Adipocyte (in vitro differentiated cells): ENCODE measurements at regions not wholly inside any gene's neighbourhood (a gene's known extent, or its start where the extent isn't known, plus 50 kb on each side); places are given as distances from the start of the nearest gene placed in this dataset.
A peak's percentile ranks its signal among the peaks of the same experiment; 100 is the strongest.
"Not testable (repeated sequence)": the region's sequence is repeated elsewhere in the genome, so short reads cannot be mapped to it uniquely, and the experiment has no call there.

Experiments used
- DNase-seq: peaks from one replicate; pipeline ENCODE4 v3.0.0-alpha.2; 2015; ENCODE audit warnings: low read depth
- H3K27me3 ChIP-seq: replicated peaks from 2 replicates; pipeline ENCODE4 v1.7.0; 2013; ENCODE audit warnings: mild to moderate bottlenecking, low read length, moderate library complexity; ENCODE audit not compliant: control insufficient read depth, insufficient read depth
- H3K36me3 ChIP-seq: 2 replicates; pipeline ENCODE4 v1.7.0; 2013; ENCODE audit warnings: low read length, mild to moderate bottlenecking, moderate library complexity; ENCODE audit not compliant: control insufficient read depth, insufficient read depth, severe bottlenecking
- H3K4me1 ChIP-seq: 2 replicates; pipeline ENCODE4 v1.7.0; 2013; ENCODE audit warnings: mild to moderate bottlenecking, low read length, moderate library complexity; ENCODE audit not compliant: control insufficient read depth, insufficient read depth
- H3K4me3 ChIP-seq: 2 replicates; pipeline ENCODE4 v1.7.0; 2013; ENCODE audit warnings: mild to moderate bottlenecking, low read length, moderate library complexity
- H3K9ac ChIP-seq: 2 replicates; pipeline ENCODE4 v1.7.0; 2013; ENCODE audit warnings: mild to moderate bottlenecking, low read length, moderate library complexity
- H3K9me3 ChIP-seq: 2 replicates; pipeline ENCODE4 v1.7.0; 2013; ENCODE audit warnings: mild to moderate bottlenecking, low read length, moderate library complexity; ENCODE audit not compliant: control insufficient read depth

GRCh38 chr16:66254106-66254505 is 112.4 kb upstream of the CDH5 start:
- DNase-seq, result no peak
- Histone ChIP-seq H3K36me3 (no peaks in the 10 kb centered on the region), H3K9ac (no peak overlapping the region), H3K27me3 (no peaks in the 10 kb centered on the region), H3K4me1 (peaks cover 15% of the 10 kb centered on the region), H3K4me3 (no peak overlapping the region), H3K9me3 (no peaks in the 10 kb centered on the region)

- H3K9me3 ChIP-seq, result no peaks in the 10 kb centered on the region
- no peaks in the 10 kb centered on the region for H3K36me3 ChIP-seq
- H3K9ac ChIP-seq, result peak overlapping the region; percentile 40
- peaks cover 26% of the 10 kb centered on the region for H3K4me1 ChIP-seq
- DNase-seq, result no peak
- H3K4me3 ChIP-seq, result peak overlapping the region; percentile 38
- H3K27me3 ChIP-seq, result no peaks in the 10 kb centered on the region
These were observed 114.9 kb upstream of the CDH5 start for GRCh38 chr16:66251476-66252160.

- peak; percentile 90 for DNase-seq
- peak overlapping the region; percentile 40 for H3K9ac ChIP-seq
- peaks cover 26% of the 10 kb centered on the region for H3K4me1 ChIP-seq
- no peaks in the 10 kb centered on the region for H3K36me3 ChIP-seq
- H3K27me3 ChIP-seq, result no peaks in the 10 kb centered on the region
- no peaks in the 10 kb centered on the region for H3K9me3 ChIP-seq
- peak overlapping the region; percentile 38 for H3K4me3 ChIP-seq
These were observed 115.6 kb upstream of the CDH5 start for GRCh38 chr16:66250686-66251431.

GRCh38 chr16:66247516-66248481 is 118.7 kb upstream of the CDH5 start:
- peak; percentile 63 for DNase-seq
- no peaks in the 10 kb centered on the region for H3K36me3 ChIP-seq
- H3K9ac ChIP-seq, result peak overlapping the region; percentile 47
- H3K27me3 ChIP-seq, result no peaks in the 10 kb centered on the region
- no peaks in the 10 kb centered on the region for H3K9me3 ChIP-seq
- H3K4me1 ChIP-seq, result peaks cover 26% of the 10 kb centered on the region
- peak overlapping the region; percentile 33 for H3K4me3 ChIP-seq

DNA sequence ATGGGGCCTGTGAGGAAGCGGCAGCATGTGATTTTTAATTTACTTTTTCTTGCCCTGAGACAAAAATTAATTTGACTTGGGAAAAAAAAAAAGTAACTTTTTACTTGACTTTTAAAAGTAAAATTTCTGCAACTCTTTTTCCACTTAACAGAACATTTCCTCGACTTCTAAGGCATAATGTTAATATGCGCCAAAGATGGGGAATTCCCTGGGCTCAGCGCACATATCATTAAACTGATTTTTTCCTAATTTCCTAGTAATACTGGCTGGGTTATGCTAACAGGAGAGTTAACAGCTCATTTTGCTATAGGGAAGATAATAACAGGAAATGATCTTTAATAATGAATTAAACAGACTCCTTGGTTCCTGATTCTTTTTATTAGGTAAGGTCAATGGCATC is 120.6 kb upstream of the CDH5 start:
- DNase-seq, result no peak
- no peaks in the 10 kb centered on the region for H3K27me3 ChIP-seq
- H3K9me3 ChIP-seq, result no peaks in the 10 kb centered on the region
- no peak overlapping the region for H3K4me3 ChIP-seq
- H3K36me3 ChIP-seq, result no peaks in the 10 kb centered on the region
- H3K4me1 ChIP-seq, result peaks cover 22% of the 10 kb centered on the region
- H3K9ac ChIP-seq, result no peak overlapping the region

DNA sequence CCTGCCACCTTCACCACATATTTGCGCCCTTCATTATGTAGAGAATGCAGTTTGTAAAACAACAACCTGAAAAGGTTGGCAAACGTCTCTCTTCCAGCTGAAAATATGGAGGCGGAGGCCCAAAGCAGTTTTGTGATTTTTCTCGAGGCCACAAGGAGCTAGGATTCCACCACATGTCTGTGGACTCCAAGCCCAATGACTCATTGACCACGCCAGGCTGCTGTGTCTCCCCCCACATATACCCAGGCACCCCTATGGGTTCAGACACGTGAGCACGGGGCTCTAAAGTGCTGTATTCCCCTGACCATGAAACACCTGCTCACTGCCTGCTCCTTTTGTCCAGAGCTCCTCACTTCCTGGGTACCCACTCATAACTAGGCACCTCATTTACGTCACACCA is 121.4 kb upstream of the CDH5 start:
- H3K4me3 ChIP-seq, result no peak overlapping the region
- no peak for DNase-seq
- no peaks in the 10 kb centered on the region for H3K9me3 ChIP-seq
- no peak overlapping the region for H3K9ac ChIP-seq
- H3K27me3 ChIP-seq, result no peaks in the 10 kb centered on the region
- no peaks in the 10 kb centered on the region for H3K36me3 ChIP-seq
- H3K4me1 ChIP-seq, result peaks cover 16% of the 10 kb centered on the region

DNA sequence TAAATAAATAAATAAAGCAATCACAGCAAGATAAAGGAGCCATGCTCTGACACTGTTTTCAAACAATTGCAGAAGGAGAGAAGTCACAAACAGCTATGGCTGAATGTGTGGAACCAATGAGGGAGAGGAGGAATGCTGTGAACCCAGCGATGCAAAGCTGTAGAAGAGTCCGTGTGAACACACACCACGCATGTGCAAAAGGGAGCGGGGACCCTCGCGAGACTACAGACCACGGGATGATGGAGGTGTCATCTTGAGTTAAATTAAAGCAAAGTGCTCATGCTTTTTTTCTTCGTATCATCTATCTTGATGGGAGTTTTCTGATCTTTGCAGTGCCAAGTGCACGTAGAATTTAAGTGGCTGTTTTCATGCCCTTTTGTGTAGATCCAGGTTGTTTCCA is 123.8 kb upstream of the CDH5 start:
- H3K27me3 ChIP-seq, result no peaks in the 10 kb centered on the region
- H3K4me1 ChIP-seq, result peaks cover 8% of the 10 kb centered on the region
- no peak overlapping the region for H3K4me3 ChIP-seq
- H3K9me3 ChIP-seq, result peaks cover 5% of the 10 kb centered on the region
- no peak overlapping the region for H3K9ac ChIP-seq
- no peak for DNase-seq
- H3K36me3 ChIP-seq, result no peaks in the 10 kb centered on the region

DNA sequence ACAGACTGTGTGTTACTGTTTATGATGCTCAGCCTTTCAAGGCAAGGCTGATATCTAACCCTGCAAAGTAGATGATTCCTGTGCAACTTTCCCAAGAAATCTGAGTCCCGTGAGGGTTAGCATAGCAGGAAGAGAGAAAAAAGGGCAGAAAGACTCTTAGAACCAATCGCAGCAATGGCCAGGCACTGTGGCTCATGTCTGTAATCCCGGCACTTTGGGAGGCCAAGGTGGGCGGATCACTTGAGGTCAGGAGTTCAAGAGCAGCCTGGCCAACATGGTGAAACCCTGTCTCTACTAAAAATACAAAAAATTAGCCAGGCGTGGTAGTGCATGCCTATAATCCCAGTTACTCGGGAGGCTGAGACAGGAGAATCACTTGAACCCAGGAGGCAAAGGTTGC is 124.3 kb upstream of the CDH5 start:
- not testable (repeated sequence) for H3K9me3 ChIP-seq, H3K4me3 ChIP-seq, H3K27me3 ChIP-seq, H3K36me3 ChIP-seq, H3K9ac ChIP-seq, DNase-seq, H3K4me1 ChIP-seq

GRCh38 chr16:66240631-66241395 is 125.7 kb upstream of the CDH5 start:
- DNase-seq, result no peak
- Histone ChIP-seq H3K27me3 (no peaks in the 10 kb centered on the region), H3K9ac (no peak overlapping the region), H3K4me3 (no peak overlapping the region), H3K9me3 (peaks cover 5% of the 10 kb centered on the region), H3K4me1 (peaks cover 10% of the 10 kb centered on the region), H3K36me3 (no peaks in the 10 kb centered on the region)

DNA sequence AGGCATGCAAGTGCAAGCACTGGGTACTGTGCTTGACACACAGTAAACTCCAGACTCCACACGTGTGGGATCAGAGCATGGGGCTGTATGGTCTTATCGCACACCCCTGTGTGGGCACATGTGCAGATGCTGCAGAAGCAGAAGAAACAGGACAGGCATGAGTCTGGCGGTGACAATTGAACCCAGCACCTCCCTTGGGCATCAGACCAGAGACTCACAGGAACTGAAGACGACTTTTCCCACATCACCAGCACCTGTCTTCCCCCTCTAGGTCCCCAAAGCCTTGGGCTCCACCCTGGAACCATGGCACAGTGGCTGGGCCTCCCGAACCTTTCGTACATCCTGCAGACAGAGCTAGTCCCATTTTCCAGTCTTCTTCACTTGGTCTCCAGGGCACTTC is 126.4 kb upstream of the CDH5 start:
- no peak overlapping the region for H3K4me3 ChIP-seq
- H3K27me3 ChIP-seq, result no peaks in the 10 kb centered on the region
- no peak for DNase-seq
- no peaks in the 10 kb centered on the region for H3K36me3 ChIP-seq
- H3K4me1 ChIP-seq, result peaks cover 10% of the 10 kb centered on the region
- no peak overlapping the region for H3K9ac ChIP-seq
- H3K9me3 ChIP-seq, result peaks cover 5% of the 10 kb centered on the region
